ENCODE measurements at regions not wholly inside any gene's neighbourhood (a gene's known extent, or its start where the extent isn't known, plus 50 kb on each side); places are given as distances from the start of the nearest gene placed in this dataset.

GRCh38 chr6:49342410-49342809 lies 120.6 kb downstream of the MMUT start:
- H3K79me2 ChIP-seq (ENCODE audit: insufficient read depth, low read length) = no peaks in the 10 kb centered on the region
- no peaks in the 10 kb centered on the region for H3K9me3 ChIP-seq (ENCODE audit: insufficient read depth, low read length)
- no peak overlapping the region for H3K9ac ChIP-seq (ENCODE audit: low read length)
- H3K27me3 ChIP-seq (ENCODE audit: low read length) = no peaks in the 10 kb centered on the region
- H2AFZ ChIP-seq (ENCODE audit: low read depth, low read length, severe bottlenecking) = no peak overlapping the region
- TF ChIP-seq EZH2phosphoT487 (conservative IDR thresholded peaks at IDR 0.05; ENCODE audit: low read length) = no peak
- TF ChIP-seq CTCF (IDR thresholded peaks at IDR 0.05; ENCODE audit: insufficient read depth, low read length, poor library complexity, severe bottlenecking) = no peak
- no peaks in the 10 kb centered on the region for H3K9me2 ChIP-seq (replicated peaks; ENCODE audit: insufficient read depth, low read length)
- H3K36me3 ChIP-seq (ENCODE audit: low read length) = no peaks in the 10 kb centered on the region
- no peaks in the 10 kb centered on the region for H4K20me1 ChIP-seq (ENCODE audit: low read depth, low read length)
- no peak overlapping the region for H3K4me2 ChIP-seq (ENCODE audit: low read depth, low read length, poor library complexity, severe bottlenecking)
- no peak overlapping the region for H3K4me3 ChIP-seq (ENCODE audit: insufficient read depth, low read length, poor library complexity, severe bottlenecking)
- H3F3A ChIP-seq (ENCODE audit: insufficient read depth) = no peaks in the 10 kb centered on the region
- H3K27ac ChIP-seq (ENCODE audit: low read depth, low read length) = no peak overlapping the region

- no peak overlapping the region for H3K4me2 ChIP-seq (ENCODE audit: low read depth, low read length, poor library complexity, severe bottlenecking)
- no peak overlapping the region for H3K27ac ChIP-seq (ENCODE audit: low read depth, low read length)
These were observed 121.2 kb downstream of the MMUT start for GRCh38 chr6:49341869-49342268.

GRCh38 chr6:49339096-49339495 lies 124.0 kb downstream of the MMUT start:
- TF ChIP-seq CTCF (IDR thresholded peaks at IDR 0.05; ENCODE audit: insufficient read depth, low read length, poor library complexity, severe bottlenecking) = no peak
- TF ChIP-seq EZH2phosphoT487 (conservative IDR thresholded peaks at IDR 0.05; ENCODE audit: low read length) = no peak
- Histone ChIP-seq H3K9me2 (replicated peaks; ENCODE audit: insufficient read depth, low read length) (no peaks in the 10 kb centered on the region), H4K20me1 (ENCODE audit: low read depth, low read length) (no peaks in the 10 kb centered on the region), H2AFZ (ENCODE audit: low read depth, low read length, severe bottlenecking) (no peak overlapping the region), H3K4me2 (ENCODE audit: low read depth, low read length, poor library complexity, severe bottlenecking) (no peak overlapping the region), H3K36me3 (ENCODE audit: low read length) (no peaks in the 10 kb centered on the region), H3K27ac (ENCODE audit: low read depth, low read length) (no peak overlapping the region), H3K27me3 (ENCODE audit: low read length) (no peaks in the 10 kb centered on the region; the same call in 1 of the 2 replicates), H3F3A (ENCODE audit: insufficient read depth) (no peaks in the 10 kb centered on the region), H3K9ac (ENCODE audit: low read length) (no peak overlapping the region), H3K79me2 (ENCODE audit: insufficient read depth, low read length) (no peaks in the 10 kb centered on the region), H3K4me3 (ENCODE audit: insufficient read depth, low read length, poor library complexity, severe bottlenecking) (no peak overlapping the region), H3K9me3 (ENCODE audit: insufficient read depth, low read length) (no peaks in the 10 kb centered on the region)

More at GRCh38 chr6:49341869-49342268, 121.2 kb downstream of the MMUT start:
- Histone ChIP-seq H3K79me2 (ENCODE audit: insufficient read depth, low read length) (no peaks in the 10 kb centered on the region), H3K36me3 (ENCODE audit: low read length) (no peaks in the 10 kb centered on the region), H4K20me1 (ENCODE audit: low read depth, low read length) (no peaks in the 10 kb centered on the region), H3K4me3 (ENCODE audit: insufficient read depth, low read length, poor library complexity, severe bottlenecking) (no peak overlapping the region), H2AFZ (ENCODE audit: low read depth, low read length, severe bottlenecking) (no peak overlapping the region), H3K9me3 (ENCODE audit: insufficient read depth, low read length) (no peaks in the 10 kb centered on the region), H3F3A (ENCODE audit: insufficient read depth) (no peaks in the 10 kb centered on the region), H3K9ac (ENCODE audit: low read length) (no peak overlapping the region), H3K27me3 (ENCODE audit: low read length) (no peaks in the 10 kb centered on the region), H3K9me2 (replicated peaks; ENCODE audit: insufficient read depth, low read length) (no peaks in the 10 kb centered on the region)
- TF ChIP-seq EZH2phosphoT487 (conservative IDR thresholded peaks at IDR 0.05; ENCODE audit: low read length) = no peak
- no peak for TF ChIP-seq CTCF (IDR thresholded peaks at IDR 0.05; ENCODE audit: insufficient read depth, low read length, poor library complexity, severe bottlenecking)
